ENCODE measurements at regions not wholly inside any gene's neighbourhood (a gene's known extent, or its start where the extent isn't known, plus 50 kb on each side); places are given as distances from the start of the nearest gene placed in this dataset.

DNA sequence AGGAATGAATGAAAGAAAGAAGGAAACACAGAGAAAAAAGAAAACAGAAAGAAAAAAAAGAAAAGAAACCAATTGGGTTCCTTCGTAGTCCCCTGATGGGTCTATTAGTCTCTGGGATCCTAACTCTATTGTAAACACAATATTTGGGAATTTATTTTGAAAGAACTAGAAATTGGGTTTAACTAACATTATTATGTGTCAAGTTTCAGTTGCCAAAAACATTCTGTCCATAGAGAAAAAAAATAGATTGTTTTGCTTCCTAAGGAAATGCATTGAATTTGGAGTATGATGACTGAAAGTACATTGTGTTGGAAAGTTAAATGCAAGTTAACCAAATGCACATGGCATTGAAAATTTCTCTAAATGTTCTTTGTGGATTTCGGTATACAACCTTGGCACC is 52.8 kb upstream of the PPP1R12A start:
- ChIA-PET CTCF (no interaction called here), POLR2A (ENCODE audit: unreplicated experiment) (no interaction called here)
- no TSS peak for BruUV-seq (replicated peaks)
- no peak for DNase-seq
- no peak for ATAC-seq
- no peaks in the 10 kb centered on the region for H3K9me2 ChIP-seq (replicated peaks; ENCODE audit: low read length)
- H2AFZ ChIP-seq (ENCODE audit: low read length) = no peak overlapping the region
- H3K9me3 ChIP-seq (ENCODE audit: low read length) = no peaks in the 10 kb centered on the region
- H3K4me3 ChIP-seq (ENCODE audit: low read length) = no peak overlapping the region
- H3K27ac ChIP-seq (ENCODE audit: low read length) = no peak overlapping the region
- H3K27me3 ChIP-seq (ENCODE audit: low read length) = no peaks in the 10 kb centered on the region
- H3F3A ChIP-seq (ENCODE audit: low read length, unreplicated experiment) = no peaks in the 10 kb centered on the region
- H3K79me2 ChIP-seq (ENCODE audit: low read length) = no peaks in the 10 kb centered on the region
- no peak overlapping the region for H3K9ac ChIP-seq (ENCODE audit: low read length)
- intact Hi-C loops (cut with micrococcal nuclease) = no loop called here
- no peaks in the 10 kb centered on the region for H4K20me1 ChIP-seq (ENCODE audit: low read length)
- H3K4me1 ChIP-seq (ENCODE audit: insufficient read depth, low read length) = peaks cover 30% of the 10 kb centered on the region
- H3K4me2 ChIP-seq (ENCODE audit: low read length) = no peak overlapping the region
- H3K36me3 ChIP-seq (ENCODE audit: low read depth, low read length) = no peaks in the 10 kb centered on the region
- no peak for TF ChIP-seq EZH2phosphoT487 (IDR thresholded peaks at IDR 0.05; ENCODE audit: borderline replicate concordance, low read length)
- TF ChIP-seq EZH2 (IDR thresholded peaks at IDR 0.05; ENCODE audit: low read length, unreplicated experiment) = no peak

All from PC-3 (cell line).